ENCODE measurements at regions not wholly inside any gene's neighbourhood (a gene's known extent, or its start where the extent isn't known, plus 50 kb on each side); places are given as distances from the start of the nearest gene placed in this dataset.

- TF ChIP-seq CTCF (IDR thresholded peaks at IDR 0.05) (no peak), POLR2A (IDR thresholded peaks at IDR 0.05) (no peak)
These were observed 116.1 kb upstream of the GPC1 start for GRCh38 chr2:240319221-240319854.
